ENCODE measurements at regions not wholly inside any gene's neighbourhood (a gene's known extent, or its start where the extent isn't known, plus 50 kb on each side); places are given as distances from the start of the nearest gene placed in this dataset.

DNA sequence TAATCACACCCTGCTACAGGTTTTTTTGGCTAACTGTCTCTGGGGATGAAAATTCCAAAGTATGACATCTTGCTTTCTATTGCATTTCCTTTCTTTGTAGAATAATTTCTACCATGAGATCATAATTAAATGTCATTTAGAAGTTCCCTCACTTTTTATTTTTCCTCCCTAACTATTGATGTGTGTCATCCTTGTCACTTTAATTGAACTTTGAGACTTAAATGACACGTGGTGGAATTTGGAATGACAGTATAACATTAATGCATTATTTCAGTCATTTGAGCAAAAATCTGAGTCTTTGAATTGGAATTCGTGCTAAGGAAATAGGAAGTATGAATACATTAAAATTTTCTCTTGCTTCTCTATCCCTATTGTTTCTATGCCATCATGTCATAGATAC is 745.4 kb downstream of the PDHA2 start:
- ChIA-PET CTCF (no interaction called here), POLR2A (no interaction called here), RAD21 (ENCODE audit: low non-redundant PET in 1 of 2, low total read pairs in 2 of 2, uncharacterized antibody in 2 of 2, unreplicated experiment in 2 of 2) (no interaction called here)
- Histone ChIP-seq H3K36me3 (ENCODE audit: control insufficient read depth in 1 of 2, insufficient read depth in 2 of 2, low read length in 2 of 2) (no peaks in the 10 kb centered on the region), H3K4me1 (ENCODE audit: control insufficient read depth in 1 of 2, insufficient read depth in 2 of 2, low read length in 2 of 2) (no peaks in the 10 kb centered on the region), H2AFZ (ENCODE audit: low read depth, low read length, poor library complexity, severe bottlenecking) (no peak overlapping the region), H3K4me3 (replicated peaks in 1 of 2; ENCODE audit: low read depth in 1 of 2, low read length in 2 of 2) (no peak overlapping the region), H3K79me2 (ENCODE audit: insufficient read depth, low read length) (no peaks in the 10 kb centered on the region), H3K9me2 (ENCODE audit: insufficient read depth) (no peaks in the 10 kb centered on the region), H4K20me1 (ENCODE audit: insufficient read depth) (no peaks in the 10 kb centered on the region), H3K27me3 (ENCODE audit: insufficient read depth, low read length) (no peaks in the 10 kb centered on the region), H3K4me2 (ENCODE audit: low read length) (no peak overlapping the region), H3K9me3 (ENCODE audit: control insufficient read depth in 1 of 2, insufficient read depth in 1 of 2, low read depth in 1 of 2, low read length in 2 of 2) (no peaks in the 10 kb centered on the region), H3K9ac (ENCODE audit: low read length) (no peak overlapping the region), H3K27ac (ENCODE audit: low read depth, low read length) (no peak overlapping the region)
- DNase-seq (ENCODE audit: low read depth, low spot score) (no peak), ATAC-seq (no peak)
- no TSS peak for BruUV-seq (replicated peaks)
- no peak for TF ChIP-seq EZH2 (IDR thresholded peaks at IDR 0.05)
- TF ChIP-seq ZFX (IDR thresholded peaks at IDR 0.05): no peak
- no peak for TF ChIP-seq SP1 (IDR thresholded peaks at IDR 0.05; ENCODE audit: low read depth)
- no peak for TF ChIP-seq SIN3A (IDR thresholded peaks at IDR 0.05; ENCODE audit: low read depth)
- no peak for TF ChIP-seq JUND (IDR thresholded peaks at IDR 0.05)
- no peak for TF ChIP-seq POLR2AphosphoS5 (IDR thresholded peaks at IDR 0.05; ENCODE audit: low read depth, low read length)
- no peak for TF ChIP-seq CEBPB (IDR thresholded peaks at IDR 0.05; ENCODE audit: low read depth)
- TF ChIP-seq, protein P1, sequence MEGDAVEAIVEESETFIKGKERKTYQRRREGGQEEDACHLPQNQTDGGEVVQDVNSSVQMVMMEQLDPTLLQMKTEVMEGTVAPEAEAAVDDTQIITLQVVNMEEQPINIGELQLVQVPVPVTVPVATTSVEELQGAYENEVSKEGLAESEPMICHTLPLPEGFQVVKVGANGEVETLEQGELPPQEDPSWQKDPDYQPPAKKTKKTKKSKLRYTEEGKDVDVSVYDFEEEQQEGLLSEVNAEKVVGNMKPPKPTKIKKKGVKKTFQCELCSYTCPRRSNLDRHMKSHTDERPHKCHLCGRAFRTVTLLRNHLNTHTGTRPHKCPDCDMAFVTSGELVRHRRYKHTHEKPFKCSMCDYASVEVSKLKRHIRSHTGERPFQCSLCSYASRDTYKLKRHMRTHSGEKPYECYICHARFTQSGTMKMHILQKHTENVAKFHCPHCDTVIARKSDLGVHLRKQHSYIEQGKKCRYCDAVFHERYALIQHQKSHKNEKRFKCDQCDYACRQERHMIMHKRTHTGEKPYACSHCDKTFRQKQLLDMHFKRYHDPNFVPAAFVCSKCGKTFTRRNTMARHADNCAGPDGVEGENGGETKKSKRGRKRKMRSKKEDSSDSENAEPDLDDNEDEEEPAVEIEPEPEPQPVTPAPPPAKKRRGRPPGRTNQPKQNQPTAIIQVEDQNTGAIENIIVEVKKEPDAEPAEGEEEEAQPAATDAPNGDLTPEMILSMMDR (IDR thresholded peaks at IDR 0.05 in 2 of 3, conservative IDR thresholded peaks at IDR 0.05 in 1 of 3; ENCODE audit: borderline replicate concordance in 1 of 3, insufficient read depth in 1 of 3, low read depth in 2 of 3, low read length in 2 of 3): no peak
- TF ChIP-seq RAD21 (IDR thresholded peaks at IDR 0.05; ENCODE audit: low read depth): no peak
- no peak for TF ChIP-seq CBX3 (IDR thresholded peaks at IDR 0.05; ENCODE audit: low read depth)
- TF ChIP-seq, protein P2, sequence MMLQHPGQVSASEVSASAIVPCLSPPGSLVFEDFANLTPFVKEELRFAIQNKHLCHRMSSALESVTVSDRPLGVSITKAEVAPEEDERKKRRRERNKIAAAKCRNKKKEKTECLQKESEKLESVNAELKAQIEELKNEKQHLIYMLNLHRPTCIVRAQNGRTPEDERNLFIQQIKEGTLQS (IDR thresholded peaks at IDR 0.05): no peak
- TF ChIP-seq EGR1 (IDR thresholded peaks at IDR 0.05; ENCODE audit: low read depth): no peak
- TF ChIP-seq YY1 (IDR thresholded peaks at IDR 0.05; ENCODE audit: extremely low read depth, insufficient replicate concordance, low read depth, low read length): no peak
- TF ChIP-seq SRF (IDR thresholded peaks at IDR 0.05; ENCODE audit: low read depth): no peak
- TF ChIP-seq, protein P3, sequence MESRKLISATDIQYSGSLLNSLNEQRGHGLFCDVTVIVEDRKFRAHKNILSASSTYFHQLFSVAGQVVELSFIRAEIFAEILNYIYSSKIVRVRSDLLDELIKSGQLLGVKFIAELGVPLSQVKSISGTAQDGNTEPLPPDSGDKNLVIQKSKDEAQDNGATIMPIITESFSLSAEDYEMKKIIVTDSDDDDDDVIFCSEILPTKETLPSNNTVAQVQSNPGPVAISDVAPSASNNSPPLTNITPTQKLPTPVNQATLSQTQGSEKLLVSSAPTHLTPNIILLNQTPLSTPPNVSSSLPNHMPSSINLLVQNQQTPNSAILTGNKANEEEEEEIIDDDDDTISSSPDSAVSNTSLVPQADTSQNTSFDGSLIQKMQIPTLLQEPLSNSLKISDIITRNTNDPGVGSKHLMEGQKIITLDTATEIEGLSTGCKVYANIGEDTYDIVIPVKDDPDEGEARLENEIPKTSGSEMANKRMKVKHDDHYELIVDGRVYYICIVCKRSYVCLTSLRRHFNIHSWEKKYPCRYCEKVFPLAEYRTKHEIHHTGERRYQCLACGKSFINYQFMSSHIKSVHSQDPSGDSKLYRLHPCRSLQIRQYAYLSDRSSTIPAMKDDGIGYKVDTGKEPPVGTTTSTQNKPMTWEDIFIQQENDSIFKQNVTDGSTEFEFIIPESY (IDR thresholded peaks at IDR 0.05; ENCODE audit: extremely low read depth, insufficient replicate concordance, low read length): no peak
- TF ChIP-seq ZNF274 (IDR thresholded peaks at IDR 0.05; ENCODE audit: low read depth, low read length): no peak
- TF ChIP-seq FOSL1 (IDR thresholded peaks at IDR 0.05; ENCODE audit: low read depth): no peak
- TF ChIP-seq TCF7L2 (IDR thresholded peaks at IDR 0.05; ENCODE audit: borderline replicate concordance, extremely low read depth, insufficient read depth, insufficient read length): no peak
- TF ChIP-seq ELF1 (IDR thresholded peaks at IDR 0.05; ENCODE audit: borderline replicate concordance, low read depth): no peak
- TF ChIP-seq, protein P4, sequence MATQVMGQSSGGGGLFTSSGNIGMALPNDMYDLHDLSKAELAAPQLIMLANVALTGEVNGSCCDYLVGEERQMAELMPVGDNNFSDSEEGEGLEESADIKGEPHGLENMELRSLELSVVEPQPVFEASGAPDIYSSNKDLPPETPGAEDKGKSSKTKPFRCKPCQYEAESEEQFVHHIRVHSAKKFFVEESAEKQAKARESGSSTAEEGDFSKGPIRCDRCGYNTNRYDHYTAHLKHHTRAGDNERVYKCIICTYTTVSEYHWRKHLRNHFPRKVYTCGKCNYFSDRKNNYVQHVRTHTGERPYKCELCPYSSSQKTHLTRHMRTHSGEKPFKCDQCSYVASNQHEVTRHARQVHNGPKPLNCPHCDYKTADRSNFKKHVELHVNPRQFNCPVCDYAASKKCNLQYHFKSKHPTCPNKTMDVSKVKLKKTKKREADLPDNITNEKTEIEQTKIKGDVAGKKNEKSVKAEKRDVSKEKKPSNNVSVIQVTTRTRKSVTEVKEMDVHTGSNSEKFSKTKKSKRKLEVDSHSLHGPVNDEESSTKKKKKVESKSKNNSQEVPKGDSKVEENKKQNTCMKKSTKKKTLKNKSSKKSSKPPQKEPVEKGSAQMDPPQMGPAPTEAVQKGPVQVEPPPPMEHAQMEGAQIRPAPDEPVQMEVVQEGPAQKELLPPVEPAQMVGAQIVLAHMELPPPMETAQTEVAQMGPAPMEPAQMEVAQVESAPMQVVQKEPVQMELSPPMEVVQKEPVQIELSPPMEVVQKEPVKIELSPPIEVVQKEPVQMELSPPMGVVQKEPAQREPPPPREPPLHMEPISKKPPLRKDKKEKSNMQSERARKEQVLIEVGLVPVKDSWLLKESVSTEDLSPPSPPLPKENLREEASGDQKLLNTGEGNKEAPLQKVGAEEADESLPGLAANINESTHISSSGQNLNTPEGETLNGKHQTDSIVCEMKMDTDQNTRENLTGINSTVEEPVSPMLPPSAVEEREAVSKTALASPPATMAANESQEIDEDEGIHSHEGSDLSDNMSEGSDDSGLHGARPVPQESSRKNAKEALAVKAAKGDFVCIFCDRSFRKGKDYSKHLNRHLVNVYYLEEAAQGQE (IDR thresholded peaks at IDR 0.05; ENCODE audit: low read depth): no peak
- intact Hi-C loops (cut with micrococcal nuclease): no loop called here
